Activated T-helper 2 cell treated with anti-CD3 and anti-CD28 coated beads, Interferon-gamma antibody, Interleukin-2, Interleukin-4, amounts not matched to agents 10 μg/mL and 5 μg/mL and 100 μg/mL, durations not matched to agents 14 hours and 24 hours and 36 hours (primary cell): ENCODE measurements at regions not wholly inside any gene's neighbourhood (a gene's known extent, or its start where the extent isn't known, plus 50 kb on each side); places are given as distances from the start of the nearest gene placed in this dataset.

Source experiments
- DNase-seq: peaks from one replicate; pipeline ENCODE4 v3.0.0; 2021; ENCODE audit warnings: low spot score
- H3K27ac Mint-ChIP-seq: one replicate; pipeline ENCODE4 v1.8.0; 2021; ENCODE audit warnings: mixed read lengths
- H3K27me3 Mint-ChIP-seq: one replicate; pipeline ENCODE4 v1.8.0; 2021; ENCODE audit warnings: low read depth, mixed read lengths
- H3K36me3 Mint-ChIP-seq: one replicate; pipeline ENCODE4 v1.8.0; 2021; ENCODE audit warnings: low read depth, mixed read lengths
- H3K4me1 Mint-ChIP-seq: one replicate; pipeline ENCODE4 v1.8.0; 2021; ENCODE audit warnings: low read depth, mixed read lengths
- H3K4me3 Mint-ChIP-seq: one replicate; pipeline ENCODE4 v1.8.0; 2021; ENCODE audit warnings: low read depth, mild to moderate bottlenecking, moderate library complexity, mixed read lengths
- H3K9me3 Mint-ChIP-seq: one replicate; pipeline ENCODE4 v1.8.0; 2021; ENCODE audit warnings: mixed read lengths
- intact Hi-C: fragments of 100-400 bp; cut with micrococcal nuclease; formaldehyde crosslinking; loops from one replicate; pipeline ENCODE4 v1.15.1; 2023

GRCh38 chr1:61604261-61604660, 120.7 kb downstream of the TM2D1 start:
- no peaks in the 10 kb centered on the region for H3K9me3 Mint-ChIP-seq
- no peaks in the 10 kb centered on the region for H3K36me3 Mint-ChIP-seq
- no peaks in the 10 kb centered on the region for H3K4me1 Mint-ChIP-seq
- intact Hi-C loops, result no loop called here
- no peak overlapping the region for H3K4me3 Mint-ChIP-seq
- peaks cover 6% of the 10 kb centered on the region for H3K27me3 Mint-ChIP-seq
- DNase-seq, result no peak
- H3K27ac Mint-ChIP-seq, result no peak overlapping the region

DNA sequence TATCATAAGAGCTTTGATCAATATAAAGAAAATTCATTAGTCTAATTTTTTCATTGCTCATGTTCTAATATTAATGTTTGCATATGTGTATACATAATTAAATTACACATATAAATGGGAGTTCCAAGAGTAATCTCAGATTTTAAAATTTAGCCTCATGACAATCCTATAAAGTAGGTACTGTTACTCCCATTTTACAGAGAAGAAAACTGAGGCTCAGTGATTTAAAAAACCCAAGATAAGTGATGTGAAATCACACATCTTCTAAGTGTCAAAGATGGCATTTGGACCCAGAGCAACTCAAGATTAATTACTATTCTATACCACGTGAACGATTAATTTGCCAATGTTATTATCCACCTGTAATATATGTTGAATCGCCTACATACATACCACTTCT, 122.3 kb downstream of the TM2D1 start:
- no peak for DNase-seq
- Mint-ChIP-seq H3K27ac (no peak overlapping the region), H3K36me3 (no peaks in the 10 kb centered on the region), H3K4me1 (no peaks in the 10 kb centered on the region), H3K9me3 (no peaks in the 10 kb centered on the region), H3K27me3 (peaks cover 6% of the 10 kb centered on the region), H3K4me3 (no peak overlapping the region)
- intact Hi-C loops, result no loop called here

DNA sequence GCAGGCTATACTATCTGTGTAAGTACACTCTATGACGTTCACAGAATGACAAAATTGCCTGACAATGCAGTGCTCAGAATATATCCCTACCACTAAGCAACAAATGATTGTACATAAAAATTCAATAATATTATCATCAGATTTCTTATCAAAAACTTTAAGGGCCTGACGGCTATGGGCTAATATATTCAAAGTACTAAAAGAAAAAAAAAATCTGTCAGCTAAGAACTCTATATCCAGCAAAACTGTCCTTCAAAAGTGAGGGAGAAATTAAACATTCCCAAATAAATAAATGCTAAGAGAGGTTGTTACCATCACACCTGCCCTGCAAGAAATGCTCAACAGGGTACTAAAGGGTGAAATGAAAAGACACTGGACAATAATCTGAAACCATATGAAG, 127.3 kb downstream of the TM2D1 start:
- Mint-ChIP-seq H3K27me3 (peaks cover 3% of the 10 kb centered on the region), H3K4me3 (no peak overlapping the region), H3K9me3 (no peaks in the 10 kb centered on the region), H3K4me1 (no peaks in the 10 kb centered on the region), H3K27ac (no peak overlapping the region), H3K36me3 (no peaks in the 10 kb centered on the region)
- intact Hi-C loops, result no loop called here
- no peak for DNase-seq

DNA sequence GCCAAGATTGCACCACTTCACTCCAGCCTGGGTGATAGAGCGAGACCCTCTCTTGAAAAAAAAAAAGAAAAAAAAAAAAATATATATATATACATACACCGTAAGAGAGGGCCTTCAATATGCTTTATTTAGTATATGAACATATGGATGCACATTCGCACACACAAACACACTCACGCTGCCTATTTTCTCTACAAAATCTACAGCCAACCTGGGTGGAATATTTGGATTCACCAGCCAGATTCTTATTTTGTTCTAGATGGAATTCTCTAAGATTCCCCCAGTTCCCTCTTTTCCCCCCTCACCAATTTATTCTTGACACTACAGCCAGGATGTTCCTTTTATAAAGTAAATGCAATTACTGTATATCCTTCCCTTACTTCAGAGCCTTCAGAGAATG, 131.6 kb downstream of the TM2D1 start:
- intact Hi-C loops, result no loop called here
- no peak overlapping the region for H3K4me3 Mint-ChIP-seq
- no peaks in the 10 kb centered on the region for H3K4me1 Mint-ChIP-seq
- H3K36me3 Mint-ChIP-seq, result no peaks in the 10 kb centered on the region
- H3K9me3 Mint-ChIP-seq, result no peaks in the 10 kb centered on the region
- H3K27me3 Mint-ChIP-seq, result no peaks in the 10 kb centered on the region
- DNase-seq, result no peak
- H3K27ac Mint-ChIP-seq, result no peak overlapping the region

DNA sequence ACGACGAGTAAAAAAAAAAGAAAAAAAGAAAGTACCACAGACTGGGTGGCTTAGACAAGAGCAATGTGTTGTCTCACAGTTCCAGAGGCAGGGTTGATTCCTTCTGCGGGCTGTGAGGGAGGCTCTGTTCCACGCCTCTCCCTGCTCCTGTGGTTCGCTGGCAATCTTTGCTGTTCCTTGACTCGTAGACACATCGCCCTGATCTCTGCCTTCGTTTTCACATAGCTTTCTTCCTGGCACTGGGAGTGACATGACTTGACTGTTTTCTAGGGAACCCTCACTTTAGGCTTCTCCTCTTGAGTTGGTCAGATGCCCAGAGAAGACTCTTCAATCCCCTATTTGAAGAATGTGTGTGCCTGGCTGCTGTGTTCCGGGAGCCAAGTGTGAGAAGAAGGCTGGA, 133.6 kb downstream of the TM2D1 start:
- Mint-ChIP-seq H3K9me3 (no peaks in the 10 kb centered on the region), H3K4me1 (no peaks in the 10 kb centered on the region), H3K27me3 (no peaks in the 10 kb centered on the region), H3K36me3 (no peaks in the 10 kb centered on the region), H3K27ac (no peak overlapping the region), H3K4me3 (no peak overlapping the region)
- intact Hi-C loops, result no loop called here
- no peak for DNase-seq

DNA sequence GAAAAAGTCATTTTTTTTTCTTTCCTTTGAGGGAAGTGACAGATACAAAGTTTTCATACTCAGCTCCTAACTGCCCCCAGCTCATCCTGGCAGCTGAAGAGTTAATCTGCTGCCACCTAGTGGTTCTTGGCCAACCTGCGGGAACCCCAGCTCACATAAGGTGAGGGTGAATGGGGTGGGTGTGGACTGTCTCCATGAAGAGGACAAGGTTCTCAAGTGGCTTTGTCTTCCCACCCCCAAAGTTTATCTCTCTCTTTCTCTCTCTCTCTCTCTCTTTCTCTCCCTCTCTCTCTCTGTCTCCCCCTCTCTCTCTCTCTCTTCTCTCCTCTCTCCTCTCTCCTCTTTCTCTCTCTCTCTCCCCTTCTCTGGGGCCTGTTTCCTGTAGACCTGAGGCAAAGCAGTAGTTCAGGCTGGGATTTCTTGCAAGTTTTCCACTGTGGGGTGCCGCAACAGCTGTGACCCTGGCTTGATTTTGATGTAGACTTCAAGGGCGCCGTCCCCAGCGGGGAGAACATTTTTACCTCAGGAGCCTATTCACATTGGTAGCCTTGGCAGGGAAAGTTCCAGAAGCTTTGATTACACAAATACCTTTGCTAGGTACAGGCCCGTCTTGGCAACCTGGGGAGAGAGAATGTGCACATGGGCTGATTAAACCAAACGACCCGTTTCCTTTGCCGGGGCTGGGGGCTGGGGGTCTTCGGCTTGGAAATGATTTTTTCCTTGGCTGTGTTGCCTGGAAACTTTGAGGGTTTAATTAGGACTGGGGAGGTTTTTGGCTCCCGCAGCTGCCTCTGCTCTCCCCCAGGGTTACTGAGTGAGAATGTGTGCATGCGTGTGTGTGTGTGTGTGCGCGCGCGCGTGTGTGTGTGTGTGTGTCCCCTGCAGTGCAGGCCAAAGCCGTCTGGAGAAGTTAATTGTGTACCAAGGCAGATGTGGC, 135.9 kb downstream of the TM2D1 start:
- peak; percentile 36 for DNase-seq
- Mint-ChIP-seq H3K36me3 (no peaks in the 10 kb centered on the region), H3K9me3 (no peaks in the 10 kb centered on the region), H3K4me1 (no peaks in the 10 kb centered on the region), H3K4me3 (no peak overlapping the region), H3K27ac (no peak overlapping the region), H3K27me3 (peaks cover 3% of the 10 kb centered on the region)
- intact Hi-C loops, result loop anchor here (1.0 to 10.0 kb wide), 2 partner anchors 263 to 534 kb away; no protein-coding TSS in a partner anchor

- Mint-ChIP-seq H3K27me3 (peaks cover 15% of the 10 kb centered on the region), H3K9me3 (no peaks in the 10 kb centered on the region), H3K4me1 (no peaks in the 10 kb centered on the region), H3K4me3 (no peak overlapping the region), H3K27ac (no peak overlapping the region), H3K36me3 (no peaks in the 10 kb centered on the region)
- DNase-seq, result no peak
- intact Hi-C loops, result loop anchor here (10.0 kb wide), 1 partner anchor 531 kb away; no protein-coding TSS in a partner anchor
Observed at GRCh38 chr1:61585714-61586113, 139.2 kb downstream of the TM2D1 start.

DNA sequence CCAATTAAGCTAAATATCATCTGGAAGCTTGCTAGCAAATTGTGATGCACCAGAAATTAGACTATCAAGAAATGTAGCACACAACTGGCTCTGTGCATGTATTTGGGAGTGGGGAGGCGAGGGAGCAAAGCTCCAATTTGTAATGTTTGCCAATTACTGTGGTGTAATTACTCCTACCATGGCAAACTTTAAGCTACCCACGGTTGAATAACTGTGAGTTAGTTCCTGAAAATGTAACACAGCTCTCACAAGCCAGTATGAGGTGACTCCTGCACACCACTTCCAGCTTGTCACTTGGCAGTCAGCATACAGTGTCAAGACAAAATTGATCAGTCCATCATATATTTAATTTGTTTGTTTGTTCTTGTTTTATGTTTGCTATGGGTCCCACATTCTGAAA, 141.2 kb downstream of the TM2D1 start:
- no peaks in the 10 kb centered on the region for H3K4me1 Mint-ChIP-seq
- H3K27ac Mint-ChIP-seq, result no peak overlapping the region
- H3K9me3 Mint-ChIP-seq, result no peaks in the 10 kb centered on the region
- DNase-seq, result no peak
- intact Hi-C loops, result loop anchor here (10.0 kb wide), 1 partner anchor 529 kb away; no protein-coding TSS in a partner anchor
- H3K36me3 Mint-ChIP-seq, result no peaks in the 10 kb centered on the region
- H3K4me3 Mint-ChIP-seq, result no peak overlapping the region
- peaks cover 15% of the 10 kb centered on the region for H3K27me3 Mint-ChIP-seq

DNA sequence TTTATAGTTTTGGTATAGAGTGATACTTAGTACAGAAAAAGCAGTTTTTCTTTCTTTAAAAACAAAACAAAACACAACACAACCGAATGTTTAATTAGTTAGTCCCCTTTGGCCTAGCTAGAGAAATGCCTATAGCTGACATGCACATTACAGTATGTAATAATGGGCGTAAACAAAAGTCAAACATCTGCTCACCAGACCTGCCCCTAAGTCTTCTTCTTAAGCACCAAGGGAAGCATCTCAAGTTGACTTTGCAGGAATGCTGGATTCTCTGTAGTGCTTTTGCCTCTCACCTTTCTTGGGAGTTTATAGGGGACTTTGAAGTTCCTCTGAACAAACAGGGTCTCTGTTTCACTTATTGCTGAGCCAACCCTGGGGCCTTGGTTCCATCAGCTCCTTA, 143.7 kb downstream of the TM2D1 start:
- Mint-ChIP-seq H3K27me3 (peaks cover 16% of the 10 kb centered on the region), H3K9me3 (no peaks in the 10 kb centered on the region), H3K27ac (no peak overlapping the region), H3K36me3 (no peaks in the 10 kb centered on the region), H3K4me1 (no peaks in the 10 kb centered on the region), H3K4me3 (no peak overlapping the region)
- intact Hi-C loops, result loop anchor here (10.0 kb wide), 1 partner anchor 526 kb away; no protein-coding TSS in a partner anchor
- DNase-seq, result no peak

DNA sequence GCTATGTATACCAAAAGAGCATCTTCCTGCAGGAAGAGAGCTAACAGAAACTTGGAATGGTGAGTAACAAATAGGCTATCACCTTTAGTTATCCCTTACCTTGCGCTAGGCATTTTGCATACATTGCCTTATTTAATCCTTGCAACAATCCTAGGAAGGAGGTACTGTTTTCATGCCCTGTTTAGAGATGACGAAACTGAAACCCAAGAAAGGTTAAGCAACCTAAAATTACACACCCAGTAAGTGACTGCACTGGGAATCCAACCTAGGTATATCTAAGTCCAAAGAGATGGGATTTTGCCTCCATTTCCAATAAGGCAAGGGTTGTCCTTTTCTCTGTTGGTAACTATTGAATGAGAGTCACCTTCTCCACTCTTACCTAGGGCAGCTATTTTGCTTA, 144.5 kb downstream of the TM2D1 start:
- Mint-ChIP-seq H3K27ac (no peak overlapping the region), H3K4me3 (no peak overlapping the region), H3K27me3 (peaks cover 15% of the 10 kb centered on the region)

GRCh38 chr1:61579802-61580201, 145.1 kb downstream of the TM2D1 start:
- Mint-ChIP-seq H3K36me3 (no peaks in the 10 kb centered on the region), H3K9me3 (no peaks in the 10 kb centered on the region), H3K4me1 (no peaks in the 10 kb centered on the region), H3K27ac (no peak overlapping the region), H3K4me3 (no peak overlapping the region), H3K27me3 (peaks cover 14% of the 10 kb centered on the region)
- intact Hi-C loops, result loop anchor here (10.0 kb wide), 1 partner anchor 525 kb away; no protein-coding TSS in a partner anchor
- DNase-seq, result no peak

More for the DNA sequence above, 144.5 kb downstream of the TM2D1 start:
- intact Hi-C loops, result loop anchor here (10.0 kb wide), 1 partner anchor 526 kb away; no protein-coding TSS in a partner anchor
- Mint-ChIP-seq H3K9me3 (no peaks in the 10 kb centered on the region), H3K36me3 (no peaks in the 10 kb centered on the region), H3K4me1 (no peaks in the 10 kb centered on the region)
- DNase-seq, result no peak

- Mint-ChIP-seq H3K4me3 (no peak overlapping the region), H3K27ac (no peak overlapping the region), H3K9me3 (no peaks in the 10 kb centered on the region), H3K36me3 (no peaks in the 10 kb centered on the region), H3K27me3 (peaks cover 2% of the 10 kb centered on the region), H3K4me1 (no peaks in the 10 kb centered on the region)
- intact Hi-C loops, result no loop called here
- DNase-seq, result no peak
Observed at GRCh38 chr1:61572046-61572445, 152.9 kb downstream of the TM2D1 start.

GRCh38 chr1:61570191-61570590, 154.8 kb downstream of the TM2D1 start:
- Mint-ChIP-seq H3K4me1 (no peaks in the 10 kb centered on the region), H3K27me3 (no peaks in the 10 kb centered on the region), H3K9me3 (peaks cover 7% of the 10 kb centered on the region), H3K4me3 (no peak overlapping the region), H3K27ac (no peak overlapping the region), H3K36me3 (no peaks in the 10 kb centered on the region)
- no peak for DNase-seq
- intact Hi-C loops, result no loop called here
